IMR-90 (cell line): ENCODE measurements at regions not wholly inside any gene's neighbourhood (a gene's known extent, or its start where the extent isn't known, plus 50 kb on each side); places are given as distances from the start of the nearest gene placed in this dataset.

ENCODE experiments used
- ATAC-seq: fragments of 200-7000 bp; cut with Tn5 transposase; 2 replicates; pipeline ENCODE4 v1.9.1; 2020; ENCODE audit warnings: low read depth, mild to moderate bottlenecking, moderate library complexity
- BruUV-seq: library from RNA; stranded (reverse); fragments of 400-500 nt; replicated peaks from 2 replicates; lab custom pipeline; 2021; lab: Mats Ljungman, UMichigan
- CTCF ChIA-PET: fragments of 300-600 bp; formaldehyde crosslinking; extraction: SDS; loops from one replicate; lab custom pipeline; 2021; ENCODE audit warnings: antibody characterized with exemption; lab: Yijun Ruan, JAX
- POLR2A ChIA-PET: fragments of 300-600 bp; sonication (Branson Sonifier 250); formaldehyde crosslinking; loops from one replicate; lab custom pipeline; 2022; ENCODE audit warnings: antibody characterized with exemption; ENCODE audit not compliant: unreplicated experiment; lab: Charles Lee
- DNase-seq: peaks from one replicate; pipeline ENCODE4 v3.0.0; 2013
- H2AFZ ChIP-seq: replicated peaks from 2 replicates; pipeline ENCODE3; 2013; ENCODE audit warnings: low read length, mild to moderate bottlenecking; ENCODE audit not compliant: poor library complexity
- H2AK5ac ChIP-seq: 2 replicates; pipeline ENCODE4 v1.6.1; 2013; ENCODE audit warnings: low read depth, low read length, inconsistent platforms
- H2AK9ac ChIP-seq: replicated peaks from 2 replicates; pipeline ENCODE3; 2013; ENCODE audit warnings: mild to moderate bottlenecking, low read depth, low read length, moderate library complexity; ENCODE audit not compliant: poor library complexity
- H2BK120ac ChIP-seq: 2 replicates; pipeline ENCODE4 v1.6.1; 2013; ENCODE audit warnings: low read depth, low read length, inconsistent platforms
- H2BK15ac ChIP-seq: 3 replicates; pipeline ENCODE4 v1.6.1; 2013; ENCODE audit warnings: low read depth, low read length, inconsistent platforms
- H2BK20ac ChIP-seq: 2 replicates; pipeline ENCODE4 v1.6.1; 2013; ENCODE audit warnings: low read depth, mild to moderate bottlenecking, inconsistent platforms, low read length, moderate library complexity
- H2BK5ac ChIP-seq: 2 replicates; pipeline ENCODE4 v1.6.1; 2013; ENCODE audit warnings: mild to moderate bottlenecking, low read depth, low read length, inconsistent platforms; ENCODE audit not compliant: poor library complexity, severe bottlenecking
- H3K14ac ChIP-seq: replicated peaks from 2 replicates; pipeline ENCODE4 v1.6.1; 2013; ENCODE audit warnings: low read depth, low read length, inconsistent platforms
- H3K18ac ChIP-seq: 2 replicates; pipeline ENCODE4 v1.6.1; 2013; ENCODE audit warnings: low read depth, low read length, control low read depth
- H3K23ac ChIP-seq: 2 replicates; pipeline ENCODE4 v1.6.1; 2013; ENCODE audit warnings: low read depth, low read length, inconsistent platforms
- H3K27ac ChIP-seq: 2 replicates; pipeline ENCODE4 v1.5.1; 2013; ENCODE audit warnings: mild to moderate bottlenecking, control low read depth, low read length; ENCODE audit not compliant: insufficient read depth
- H3K27me3 ChIP-seq: 2 replicates; pipeline ENCODE4 v1.6.1; 2013; ENCODE audit warnings: low read length; ENCODE audit not compliant: control insufficient read depth, insufficient read depth
- H3K36me3 ChIP-seq: 2 replicates; pipeline ENCODE4 v1.6.1; 2013; ENCODE audit warnings: low read length, mixed read lengths; ENCODE audit not compliant: control insufficient read depth, insufficient read depth
- H3K4ac ChIP-seq: 2 replicates; pipeline ENCODE4 v1.6.1; 2013; ENCODE audit warnings: low read depth, low read length, inconsistent platforms
- H3K4me1 ChIP-seq: 2 replicates; pipeline ENCODE4 v1.6.1; 2013; ENCODE audit warnings: low read length, mixed read lengths; ENCODE audit not compliant: control insufficient read depth, insufficient read depth
- H3K4me2 ChIP-seq: 2 replicates; pipeline ENCODE4 v1.6.1; 2013; ENCODE audit warnings: low read depth, mild to moderate bottlenecking, control low read depth, low read length, moderate library complexity
- H3K4me3 ChIP-seq: 2 replicates; pipeline ENCODE4 v1.5.1; 2013; ENCODE audit warnings: low read depth, mild to moderate bottlenecking, control low read depth, low read length, moderate library complexity; ENCODE audit not compliant: insufficient read depth
- H3K56ac ChIP-seq: 2 replicates; pipeline ENCODE4 v1.6.1; 2013; ENCODE audit warnings: low read length, inconsistent platforms; ENCODE audit not compliant: insufficient read depth; ENCODE audit errors: extremely low read depth
- H3K79me1 ChIP-seq, 2 experiments: 2 replicates each; pipeline ENCODE4 v1.6.1; 2013; ENCODE audit warnings: low read length in 2 of 2, inconsistent platforms in 1 of 2, low read depth in 1 of 2
- H3K9ac ChIP-seq: 2 replicates; pipeline ENCODE4 v1.6.1; 2013; ENCODE audit warnings: low read depth, low read length, control low read depth
- H3K9me1 ChIP-seq: 2 replicates; pipeline ENCODE4 v1.6.1; 2013; ENCODE audit warnings: low read length, inconsistent platforms; ENCODE audit not compliant: insufficient read depth
- H3K9me3 ChIP-seq: 2 replicates; pipeline ENCODE4 v1.6.1; 2013; ENCODE audit warnings: low read length; ENCODE audit not compliant: control insufficient read depth, insufficient read depth
- H4K20me1 ChIP-seq: 2 replicates; pipeline ENCODE4 v1.6.1; 2013; ENCODE audit warnings: low read length, inconsistent platforms; ENCODE audit not compliant: insufficient read depth
- H4K5ac ChIP-seq: 2 replicates; pipeline ENCODE4 v1.6.1; 2013; ENCODE audit warnings: mild to moderate bottlenecking, low read depth, low read length, control low read depth
- H4K8ac ChIP-seq, 2 experiments: 2 replicates each; pipeline ENCODE4 v1.6.1; 2013; ENCODE audit warnings: low read depth in 2 of 2, low read length in 2 of 2, control low read depth in 1 of 2, inconsistent platforms in 1 of 2
- H4K91ac ChIP-seq: 2 replicates; pipeline ENCODE4 v1.6.1; 2013; ENCODE audit warnings: low read depth, low read length, inconsistent platforms; ENCODE audit not compliant: insufficient read depth
- BHLHE40 ChIP-seq: fragments of 150-350 bp; IDR thresholded peaks from 2 replicates; pipeline ENCODE4 v1.6.1; 2016; ENCODE audit warnings: mild to moderate bottlenecking, low read depth, low read length
- CEBPB ChIP-seq: IDR thresholded peaks from 2 replicates; pipeline ENCODE4 v1.6.1; 2012; ENCODE audit warnings: low read depth, low read length, improper control_type of control experiment
- CHD1 ChIP-seq: IDR thresholded peaks from 2 replicates; pipeline ENCODE4 v1.6.1; 2012; ENCODE audit warnings: low read depth, low read length, improper control_type of control experiment
- CTCF ChIP-seq: conservative IDR thresholded peaks from 2 replicates; pipeline ENCODE4 v1.5.1; 2012; ENCODE audit warnings: mild to moderate bottlenecking, low read depth, low read length, improper control_type of control experiment
- FOS ChIP-seq: fragments of 150-350 bp; IDR thresholded peaks from 2 replicates; pipeline ENCODE4 v1.6.1; 2016; ENCODE audit warnings: low read depth, low read length
- MAFK ChIP-seq: IDR thresholded peaks from 2 replicates; pipeline ENCODE4 v1.6.1; 2012; ENCODE audit warnings: low read depth, low read length, improper control_type of control experiment
- MAZ ChIP-seq: IDR thresholded peaks from 2 replicates; pipeline ENCODE4 v1.6.1; 2012; ENCODE audit warnings: low read depth, mild to moderate bottlenecking, low read length, improper control_type of control experiment, moderate library complexity, borderline replicate concordance
- NFE2L2 ChIP-seq: fragments of 150-350 bp; IDR thresholded peaks from 2 replicates; pipeline ENCODE4 v1.6.1; 2016; ENCODE audit warnings: low read depth, mild to moderate bottlenecking, low read length
- POLR2A ChIP-seq: IDR thresholded peaks from 2 replicates; pipeline ENCODE4 v1.6.1; 2012; ENCODE audit warnings: mild to moderate bottlenecking, low read depth, low read length
- RAD21 ChIP-seq: IDR thresholded peaks from 2 replicates; pipeline ENCODE4 v1.6.1; 2012; ENCODE audit warnings: low read length, improper control_type of control experiment
- RCOR1 ChIP-seq: IDR thresholded peaks from 2 replicates; pipeline ENCODE4 v1.6.1; 2012; ENCODE audit warnings: mild to moderate bottlenecking, low read length, improper control_type of control experiment; ENCODE audit not compliant: insufficient replicate concordance
- USF2 ChIP-seq: fragments of 150-350 bp; IDR thresholded peaks from 2 replicates; pipeline ENCODE4 v1.6.1; 2017; ENCODE audit warnings: mild to moderate bottlenecking, antibody characterized with exemption, low read length, low read depth
- WGBS, 2 experiments: methylation state at CpG; one replicate each; pipeline versions ENCODE4 v1.1.5 to v1.1.7; 2013; ENCODE audit warnings: missing lambda C conversion rate in 2 of 2; ENCODE audit not compliant: insufficient read length in 1 of 2; ENCODE audit errors: extremely low coverage in 2 of 2; 5-methylcytosine and 5-hydroxymethylcytosine counted together
- dilution Hi-C: fragments of 300-500 bp; cut with HindIII; formaldehyde crosslinking; loops from one replicate; pipeline ENCODE4 v1.14.3; 2018; ENCODE audit warnings: low sequenced_read_pairs; ENCODE audit not compliant: unreplicated experiment
- in situ Hi-C: fragments of 300-500 bp; cut with MboI; formaldehyde crosslinking; loops from 3 replicates; pipeline ENCODE4 v1.14.3; 2019; ENCODE audit warnings: low sequenced_read_pairs, inconsistent platforms, mixed read lengths
- intact Hi-C: fragments of 100-400 bp; cut with micrococcal nuclease; formaldehyde crosslinking; loops from 2 replicates; pipeline ENCODE4 v1.10.0; 2022
- TF ChIP-seq, protein P1 (sequence below): fragments of 150-350 bp; IDR thresholded peaks from 2 replicates; pipeline ENCODE4 v1.6.1; 2016; ENCODE audit warnings: low read depth, mild to moderate bottlenecking, low read length, moderate library complexity, borderline replicate concordance

DNA sequence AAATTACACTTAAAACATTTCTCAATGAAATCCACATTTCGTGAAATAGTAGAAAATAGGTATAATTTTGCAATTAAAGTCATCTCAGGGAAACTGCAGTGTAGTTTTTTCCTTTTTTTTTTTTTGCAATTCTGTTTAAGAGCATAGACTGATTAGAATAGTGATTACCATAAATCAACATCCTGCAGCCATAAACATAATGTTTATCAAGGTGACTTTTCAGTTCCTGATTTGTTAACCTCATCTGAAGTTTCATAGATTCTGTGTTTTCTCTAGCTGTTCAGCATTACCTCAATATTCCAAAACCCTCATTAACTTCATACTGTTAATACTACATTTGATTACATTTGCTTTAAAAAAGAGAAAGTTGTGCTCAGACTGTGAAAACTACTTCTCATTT, 286.3 kb upstream of the DACH1 start:
- no CpG with 5 or more reads among the region's 1 CpG for WGBS, 2 experiments
- Histone ChIP-seq H3K9me1 (no peaks in the 10 kb centered on the region), H3K27me3 (no peaks in the 10 kb centered on the region), H3K27ac (no peak overlapping the region), H3K23ac (no peak overlapping the region), H3K18ac (no peak overlapping the region), H4K8ac (no peak overlapping the region), H3K9ac (no peak overlapping the region), H2AFZ (no peak overlapping the region), H3K14ac (no peak overlapping the region), H2AK5ac (no peak overlapping the region), H3K56ac (no peak overlapping the region), H4K5ac (no peak overlapping the region), H2BK5ac (no peak overlapping the region), H3K4me1 (no peaks in the 10 kb centered on the region), H3K4ac (no peak overlapping the region), H2BK15ac (no peak overlapping the region), H3K9me3 (peaks cover 1% of the 10 kb centered on the region; the same call in 1 of the 2 replicates), H3K4me3 (no peak overlapping the region), H2BK120ac (no peak overlapping the region), H4K91ac (no peak overlapping the region), H2BK20ac (no peak overlapping the region), H4K20me1 (no peaks in the 10 kb centered on the region), H3K79me1 (no peaks in the 10 kb centered on the region), H2AK9ac (no peak overlapping the region), H3K36me3 (no peaks in the 10 kb centered on the region), H3K4me2 (no peak overlapping the region)
- DNase-seq (no peak), ATAC-seq (no peak)
- ChIA-PET CTCF (no interaction called here), POLR2A (no interaction called here)
- in situ Hi-C loops (no loop called here), intact Hi-C loops (no loop called here), dilution Hi-C loops (no loop called here)
- no TSS peak for BruUV-seq
- no peak for TF ChIP-seq RAD21
- no peak for TF ChIP-seq USF2
- no peak for TF ChIP-seq NFE2L2
- TF ChIP-seq POLR2A, result no peak
- no peak for TF ChIP-seq MAFK
- no peak for TF ChIP-seq CHD1
- TF ChIP-seq BHLHE40, result no peak
- TF ChIP-seq, protein P1, sequence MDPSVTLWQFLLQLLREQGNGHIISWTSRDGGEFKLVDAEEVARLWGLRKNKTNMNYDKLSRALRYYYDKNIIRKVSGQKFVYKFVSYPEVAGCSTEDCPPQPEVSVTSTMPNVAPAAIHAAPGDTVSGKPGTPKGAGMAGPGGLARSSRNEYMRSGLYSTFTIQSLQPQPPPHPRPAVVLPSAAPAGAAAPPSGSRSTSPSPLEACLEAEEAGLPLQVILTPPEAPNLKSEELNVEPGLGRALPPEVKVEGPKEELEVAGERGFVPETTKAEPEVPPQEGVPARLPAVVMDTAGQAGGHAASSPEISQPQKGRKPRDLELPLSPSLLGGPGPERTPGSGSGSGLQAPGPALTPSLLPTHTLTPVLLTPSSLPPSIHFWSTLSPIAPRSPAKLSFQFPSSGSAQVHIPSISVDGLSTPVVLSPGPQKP, result no peak
- TF ChIP-seq RCOR1, result no peak
- TF ChIP-seq MAZ, result no peak
- no peak for TF ChIP-seq FOS
- TF ChIP-seq CEBPB, result no peak
- no peak for TF ChIP-seq CTCF
